Left ventricle myocardium inferior (tissue), 1 donor: ENCODE measurements at regions not wholly inside any gene's neighbourhood (a gene's known extent, or its start where the extent isn't known, plus 50 kb on each side); places are given as distances from the start of the nearest gene placed in this dataset.
"Not testable (repeated sequence)": the region's sequence is repeated elsewhere in the genome, so short reads cannot be mapped to it uniquely, and the experiment has no call there.

Experiments
- DNase-seq: peaks from one replicate; pipeline ENCODE4 v3.0.0-alpha.2; 2020
- H3K27ac ChIP-seq: fragments of 200-600 bp; replicated peaks from 2 replicates; pipeline ENCODE4 v1.8.0; 2021
- H3K27me3 ChIP-seq: fragments of 200-600 bp; 2 replicates; pipeline ENCODE4 v1.8.0; 2021; ENCODE audit warnings: low read depth
- H3K36me3 ChIP-seq: fragments of 200-600 bp; 2 replicates; pipeline ENCODE4 v1.8.0; 2021
- H3K4me1 ChIP-seq: fragments of 200-600 bp; 2 replicates; pipeline ENCODE4 v1.8.0; 2021
- H3K4me3 ChIP-seq: fragments of 200-600 bp; 2 replicates; pipeline ENCODE4 v1.8.0; 2021; ENCODE audit warnings: mild to moderate bottlenecking, moderate library complexity
- H3K9me3 ChIP-seq: fragments of 200-600 bp; replicated peaks from 2 replicates; pipeline ENCODE4 v1.8.0; 2021
- CTCF ChIP-seq: fragments of 200-600 bp; IDR thresholded peaks from 2 replicates; pipeline ENCODE4 v1.8.0; 2021; ENCODE audit warnings: antibody characterized with exemption, mild to moderate bottlenecking, borderline replicate concordance
- intact Hi-C: fragments of 100-400 bp; cut with micrococcal nuclease; formaldehyde crosslinking; loops from one replicate; pipeline ENCODE4 v1.11.0; 2022
- donor health status: DM: no; HTN: yes; CAD: no; lungs with severe emphysema.

GRCh38 chr6:115495184-115495583 lies 565.5 kb downstream of the FRK start:
- no peaks in the 10 kb centered on the region for H3K4me1 ChIP-seq
- H3K9me3 ChIP-seq, result peaks cover 27% of the 10 kb centered on the region
- no peaks in the 10 kb centered on the region for H3K27me3 ChIP-seq
- DNase-seq, result no peak
- H3K36me3 ChIP-seq, result no peaks in the 10 kb centered on the region
- H3K27ac ChIP-seq, result no peak overlapping the region
- TF ChIP-seq CTCF, result no peak
- intact Hi-C loops, result no loop called here
- no peak overlapping the region for H3K4me3 ChIP-seq

- DNase-seq, result no peak
- no peak overlapping the region for H3K27ac ChIP-seq
- intact Hi-C loops, result no loop called here
- no peaks in the 10 kb centered on the region for H3K4me1 ChIP-seq
- no peak for TF ChIP-seq CTCF
- H3K9me3 ChIP-seq, result peaks cover 8% of the 10 kb centered on the region
- H3K27me3 ChIP-seq, result no peaks in the 10 kb centered on the region
- no peaks in the 10 kb centered on the region for H3K36me3 ChIP-seq
- no peak overlapping the region for H3K4me3 ChIP-seq
Observed at GRCh38 chr6:115487331-115487730, 573.4 kb downstream of the FRK start.

- H3K4me1 ChIP-seq, result no peaks in the 10 kb centered on the region
- TF ChIP-seq CTCF, result no peak
- no peak for DNase-seq
- no peaks in the 10 kb centered on the region for H3K27me3 ChIP-seq
- no peak overlapping the region for H3K4me3 ChIP-seq
- H3K36me3 ChIP-seq, result no peaks in the 10 kb centered on the region
- H3K9me3 ChIP-seq, result peaks cover 5% of the 10 kb centered on the region
- intact Hi-C loops, result no loop called here
- H3K27ac ChIP-seq, result no peak overlapping the region
Observed at GRCh38 chr6:115485400-115485799, 575.3 kb downstream of the FRK start.

GRCh38 chr6:115480543-115480942 lies 580.1 kb downstream of the FRK start:
- intact Hi-C loops, DNase-seq, H3K4me1 ChIP-seq, H3K36me3 ChIP-seq, H3K27ac ChIP-seq, H3K9me3 ChIP-seq, H3K27me3 ChIP-seq, H3K4me3 ChIP-seq: not testable (repeated sequence)

- H3K27me3 ChIP-seq, result no peaks in the 10 kb centered on the region
- intact Hi-C loops, result no loop called here
- DNase-seq, result no peak
- TF ChIP-seq CTCF, result no peak
- no peaks in the 10 kb centered on the region for H3K4me1 ChIP-seq
- H3K27ac ChIP-seq, result no peak overlapping the region
- H3K4me3 ChIP-seq, result no peak overlapping the region
- H3K9me3 ChIP-seq, result peaks cover 4% of the 10 kb centered on the region
- H3K36me3 ChIP-seq, result no peaks in the 10 kb centered on the region
Observed at GRCh38 chr6:115474443-115475041, 586.1 kb downstream of the FRK start.

GRCh38 chr6:115468272-115469005 lies 592.3 kb downstream of the FRK start:
- intact Hi-C loops, result no loop called here
- no peak for TF ChIP-seq CTCF

More at GRCh38 chr6:115468272-115469005, 592.3 kb downstream of the FRK start:
- Histone ChIP-seq H3K9me3 (peaks cover 26% of the 10 kb centered on the region), H3K27me3 (no peaks in the 10 kb centered on the region), H3K36me3 (no peaks in the 10 kb centered on the region), H3K4me3 (no peak overlapping the region), H3K27ac (no peak overlapping the region), H3K4me1 (no peaks in the 10 kb centered on the region)
- no peak for DNase-seq
